GM04503 (cell line): ENCODE measurements at regions not wholly inside any gene's neighbourhood (a gene's known extent, or its start where the extent isn't known, plus 50 kb on each side); places are given as distances from the start of the nearest gene placed in this dataset.
"Not testable (repeated sequence)": the region's sequence is repeated elsewhere in the genome, so short reads cannot be mapped to it uniquely, and the experiment has no call there.

Experiments used
- DNase-seq: peaks from one replicate; pipeline ENCODE4 v3.0.0-alpha.2; 2012; ENCODE audit warnings: low read depth

GRCh38 chr2:47295131-47295980 lies 73.8 kb upstream of the EPCAM start:
- no peak for DNase-seq

GRCh38 chr2:47293976-47294375 lies 75.1 kb upstream of the EPCAM start:
- DNase-seq: no peak

- peak; percentile 87 for DNase-seq
Measured at GRCh38 chr2:47288864-47289263, 80.2 kb upstream of the EPCAM start.

- DNase-seq: no peak
Measured at GRCh38 chr2:47283659-47284058, 85.5 kb upstream of the EPCAM start.

GRCh38 chr2:47282621-47283272 lies 86.4 kb upstream of the EPCAM start:
- no peak for DNase-seq

- DNase-seq: not testable (repeated sequence)
Measured at GRCh38 chr2:47279525-47279924, 89.6 kb upstream of the EPCAM start.

- DNase-seq: no peak
Measured at GRCh38 chr2:47277987-47278386, 91.1 kb upstream of the EPCAM start.

- no peak for DNase-seq
Measured at GRCh38 chr2:47277187-47277586, 91.9 kb upstream of the EPCAM start.

GRCh38 chr2:47276061-47276460 lies 93.0 kb upstream of the EPCAM start:
- no peak for DNase-seq

- peak; percentile 48 for DNase-seq
Measured at GRCh38 chr2:47274054-47274782, 94.9 kb upstream of the EPCAM start.

GRCh38 chr2:47272905-47273758 lies 96.0 kb upstream of the EPCAM start:
- no peak for DNase-seq

- DNase-seq: no peak
Measured at GRCh38 chr2:47272031-47272864, 95.9 kb upstream of the CALM2 start.

GRCh38 chr2:47271054-47272000 lies 95.0 kb upstream of the CALM2 start:
- no peak for DNase-seq

- no peak for DNase-seq
Measured at GRCh38 chr2:47270421-47270820, 94.1 kb upstream of the CALM2 start.

- DNase-seq: peak; percentile 99
Measured at GRCh38 chr2:47269316-47270232, 93.3 kb upstream of the CALM2 start.

- DNase-seq: no peak
Measured at GRCh38 chr2:47267711-47268086, 91.4 kb upstream of the CALM2 start.

- DNase-seq: no peak
Measured at GRCh38 chr2:47266939-47267710, 90.8 kb upstream of the CALM2 start.

- no peak for DNase-seq
Measured at GRCh38 chr2:47265751-47266231, 89.5 kb upstream of the CALM2 start.
